AG04449 (cell line): ENCODE measurements at regions not wholly inside any gene's neighbourhood (a gene's known extent, or its start where the extent isn't known, plus 50 kb on each side); places are given as distances from the start of the nearest gene placed in this dataset.
"Not testable (repeated sequence)": the region's sequence is repeated elsewhere in the genome, so short reads cannot be mapped to it uniquely, and the experiment has no call there.

Source experiments
- CTCF ChIA-PET: fragments of 350-600 bp; formaldehyde crosslinking; extraction: SDS; loops from one replicate; lab custom pipeline; 2021; ENCODE audit warnings: antibody characterized with exemption; lab: Yijun Ruan, JAX
- POLR2A ChIA-PET: fragments of 400-600, 350-600 bp; formaldehyde crosslinking; extraction: SDS; loops from one replicate; lab custom pipeline; 2020; ENCODE audit warnings: antibody characterized with exemption, inconsistent platforms; lab: Yijun Ruan, JAX
- DNase-seq: peaks from one replicate; pipeline ENCODE4 v3.0.0-alpha.2; 2010; ENCODE audit warnings: low read depth, low spot score
- H3K4me3 ChIP-seq: 2 replicates; pipeline ENCODE4 v1.5.1; 2011; ENCODE audit warnings: low read depth, mild to moderate bottlenecking, control low read depth, low read length
- CTCF ChIP-seq: IDR thresholded peaks from one replicate; pipeline ENCODE4 v1.5.1; 2011; ENCODE audit warnings: mild to moderate bottlenecking, moderate library complexity, low read length, control low read depth, inconsistent platforms; ENCODE audit not compliant: insufficient read depth; ENCODE audit errors: missing control alignments

- CTCF ChIA-PET = no interaction called here
- DNase-seq = no peak
- no peak overlapping the region for H3K4me3 ChIP-seq
- TF ChIP-seq CTCF = no peak
- POLR2A ChIA-PET = no interaction called here
These were observed 380.0 kb upstream of the GJE1 start for GRCh38 chr6:141752677-141753076.

GRCh38 chr6:141746324-141746723 is 386.4 kb upstream of the GJE1 start:
- CTCF ChIA-PET, DNase-seq, H3K4me3 ChIP-seq, POLR2A ChIA-PET: not testable (repeated sequence)

- TF ChIP-seq CTCF = no peak
- CTCF ChIA-PET = no interaction called here
- POLR2A ChIA-PET = no interaction called here
- no peak overlapping the region for H3K4me3 ChIP-seq
- no peak for DNase-seq
These were observed 387.8 kb upstream of the GJE1 start for GRCh38 chr6:141744971-141745370.

GRCh38 chr6:141744194-141744925 is 388.4 kb upstream of the GJE1 start:
- no peak for TF ChIP-seq CTCF

GRCh38 chr6:141736104-141736503 is 396.6 kb upstream of the GJE1 start:
- no peak for DNase-seq
- no peak overlapping the region for H3K4me3 ChIP-seq
- ChIA-PET CTCF (no interaction called here), POLR2A (no interaction called here)
- TF ChIP-seq CTCF = no peak

More at GRCh38 chr6:141744194-141744925, 388.4 kb upstream of the GJE1 start:
- DNase-seq = no peak
- ChIA-PET POLR2A (no interaction called here), CTCF (no interaction called here)
- H3K4me3 ChIP-seq = no peak overlapping the region

GRCh38 chr6:141735126-141735525 is 397.6 kb upstream of the GJE1 start:
- H3K4me3 ChIP-seq = no peak overlapping the region
- ChIA-PET POLR2A (no interaction called here), CTCF (no interaction called here)
- no peak for DNase-seq
- TF ChIP-seq CTCF = no peak
